Kidney (tissue), 13 donors: ENCODE measurements at regions not wholly inside any gene's neighbourhood (a gene's known extent, or its start where the extent isn't known, plus 50 kb on each side); places are given as distances from the start of the nearest gene placed in this dataset.

Experiments used
- DNase-seq, 5 donors: peaks; one replicate each; pipeline ENCODE4 v3.0.0-alpha.2; 2013 to 2020
- FAIRE-seq: peaks from 2 replicates; lab custom pipeline; 2012; peaks lifted over from hg19 to GRCh38; lab: Jason Lieb, UNC
- H3K27ac ChIP-seq, 2 donors: one replicate each; pipeline ENCODE4 v1.7.0; 2013; ENCODE audit warnings: low read depth in 2 of 2, low read length in 2 of 2, inconsistent platforms in 1 of 2
- H3K27me3 ChIP-seq: one replicate; pipeline ENCODE4 v1.7.1; 2013; ENCODE audit warnings: low read length, inconsistent platforms; ENCODE audit not compliant: control insufficient read depth, insufficient read depth
- H3K36me3 ChIP-seq, 3 donors: one replicate each; pipeline versions ENCODE4 v1.7.0 to v1.7.1; 2013; ENCODE audit warnings: low read length in 3 of 3, control low read depth in 1 of 3, inconsistent platforms in 1 of 3; ENCODE audit not compliant: insufficient read depth in 3 of 3, control insufficient read depth in 2 of 3
- H3K4me1 ChIP-seq, 3 donors: one replicate each; pipeline versions ENCODE4 v1.7.0 to v1.7.1; 2013; ENCODE audit warnings: low read length in 3 of 3, inconsistent platforms in 1 of 3, low read depth in 1 of 3; ENCODE audit not compliant: control insufficient read depth in 2 of 3, insufficient read depth in 2 of 3
- H3K4me3 ChIP-seq, 3 donors: one replicate each; pipeline versions ENCODE4 v1.7.0 to v1.8.1; 2013; ENCODE audit warnings: low read length in 3 of 3, control low read depth in 1 of 3, inconsistent platforms in 1 of 3
- H3K9ac ChIP-seq, 3 donors: one replicate each; pipeline versions ENCODE4 v1.7.0 to v1.7.1; 2013; ENCODE audit warnings: low read length in 3 of 3, control low read depth in 1 of 3, inconsistent platforms in 1 of 3
- H3K9me3 ChIP-seq, 3 donors: one replicate each; pipeline versions ENCODE4 v1.7.0 to v1.7.1; 2013; ENCODE audit warnings: low read length in 3 of 3, control low read depth in 1 of 3, inconsistent platforms in 1 of 3; ENCODE audit not compliant: control insufficient read depth in 2 of 3, insufficient read depth in 1 of 3
- intact Hi-C: fragments of 100-400 bp; cut with DNase I; formaldehyde crosslinking; loops from one replicate; pipeline ENCODE4 v1.11.1; 2022
- TF ChIP-seq, protein P1 (sequence below): IDR thresholded peaks from 3 replicates; pipeline ENCODE4 v1.5.1; 2012; ENCODE audit warnings: mild to moderate bottlenecking, moderate library complexity, borderline replicate concordance; ENCODE audit not compliant: insufficient read depth; ENCODE audit errors: extremely low read depth
- donor health status: control.
- donor health status: control.
- donor health status: control.
- donor health status: control.
- donor health status: control.
- donor health status: DM: yes; HTN: yes; CAD: no.
- donor health status: Normal renal cell carcinoma (clear cell type).

DNA sequence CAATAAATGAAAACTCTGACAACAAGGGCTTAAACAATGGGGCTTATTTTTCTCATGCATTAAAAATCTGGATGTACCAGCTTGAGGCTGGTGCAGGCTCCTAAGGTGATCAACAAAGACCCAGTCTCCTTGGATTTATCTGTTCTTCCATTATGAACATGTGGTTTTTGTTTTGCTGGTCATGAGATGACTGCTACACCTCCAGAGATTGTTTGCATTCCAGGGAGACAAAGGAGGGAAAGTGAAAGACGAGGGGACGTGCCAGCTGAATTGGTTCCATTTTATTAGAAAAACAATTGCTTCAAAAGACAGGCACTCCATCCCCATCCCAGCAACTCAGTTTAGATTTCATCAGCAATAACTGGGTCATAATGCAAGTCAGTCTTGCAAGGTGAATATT lies 90.9 kb upstream of the KCNK1 start:
- FAIRE-seq (no peak), DNase-seq (no peak)
- Histone ChIP-seq H3K4me3 (no peak overlapping the region), H3K4me1 (no peaks in the 10 kb centered on the region), H3K27me3 (no peaks in the 10 kb centered on the region), H3K9ac (no peak overlapping the region), H3K27ac (no peak overlapping the region), H3K36me3 (no peaks in the 10 kb centered on the region), H3K9me3 (no peaks in the 10 kb centered on the region)
- intact Hi-C loops: no loop called here
- TF ChIP-seq, protein P1, sequence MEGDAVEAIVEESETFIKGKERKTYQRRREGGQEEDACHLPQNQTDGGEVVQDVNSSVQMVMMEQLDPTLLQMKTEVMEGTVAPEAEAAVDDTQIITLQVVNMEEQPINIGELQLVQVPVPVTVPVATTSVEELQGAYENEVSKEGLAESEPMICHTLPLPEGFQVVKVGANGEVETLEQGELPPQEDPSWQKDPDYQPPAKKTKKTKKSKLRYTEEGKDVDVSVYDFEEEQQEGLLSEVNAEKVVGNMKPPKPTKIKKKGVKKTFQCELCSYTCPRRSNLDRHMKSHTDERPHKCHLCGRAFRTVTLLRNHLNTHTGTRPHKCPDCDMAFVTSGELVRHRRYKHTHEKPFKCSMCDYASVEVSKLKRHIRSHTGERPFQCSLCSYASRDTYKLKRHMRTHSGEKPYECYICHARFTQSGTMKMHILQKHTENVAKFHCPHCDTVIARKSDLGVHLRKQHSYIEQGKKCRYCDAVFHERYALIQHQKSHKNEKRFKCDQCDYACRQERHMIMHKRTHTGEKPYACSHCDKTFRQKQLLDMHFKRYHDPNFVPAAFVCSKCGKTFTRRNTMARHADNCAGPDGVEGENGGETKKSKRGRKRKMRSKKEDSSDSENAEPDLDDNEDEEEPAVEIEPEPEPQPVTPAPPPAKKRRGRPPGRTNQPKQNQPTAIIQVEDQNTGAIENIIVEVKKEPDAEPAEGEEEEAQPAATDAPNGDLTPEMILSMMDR: no peak

DNA sequence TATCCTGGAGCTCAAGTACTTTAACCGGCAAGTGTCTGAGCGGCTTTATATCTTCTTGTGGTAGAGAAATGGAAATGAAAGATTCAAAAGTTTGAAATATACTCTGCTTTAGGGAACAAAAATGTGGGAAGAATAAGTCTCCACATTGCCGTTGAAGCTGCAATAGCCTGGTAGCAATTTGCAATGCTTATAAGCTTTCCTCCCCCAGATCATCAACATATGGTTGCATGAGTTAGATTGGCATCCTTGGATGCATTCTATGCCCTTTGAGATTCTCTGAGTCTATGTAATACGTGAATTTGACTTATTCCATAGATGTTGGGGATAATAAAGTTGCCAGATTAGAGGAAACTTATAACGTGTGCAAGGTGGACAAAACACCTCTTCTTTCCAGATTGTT lies 86.1 kb upstream of the KCNK1 start:
- H3K9ac ChIP-seq: no peak overlapping the region
- H3K27me3 ChIP-seq: no peaks in the 10 kb centered on the region
- intact Hi-C loops: no loop called here
- H3K9me3 ChIP-seq: peaks cover 0 to 7% (median 2%) of the 10 kb centered on the region in 3 donors
- no peak overlapping the region for H3K4me3 ChIP-seq
- no peaks in the 10 kb centered on the region for H3K4me1 ChIP-seq
- FAIRE-seq: no peak
- DNase-seq: no peak
- no peaks in the 10 kb centered on the region for H3K36me3 ChIP-seq
- no peak overlapping the region for H3K27ac ChIP-seq
- TF ChIP-seq, protein P1: no peak

DNA sequence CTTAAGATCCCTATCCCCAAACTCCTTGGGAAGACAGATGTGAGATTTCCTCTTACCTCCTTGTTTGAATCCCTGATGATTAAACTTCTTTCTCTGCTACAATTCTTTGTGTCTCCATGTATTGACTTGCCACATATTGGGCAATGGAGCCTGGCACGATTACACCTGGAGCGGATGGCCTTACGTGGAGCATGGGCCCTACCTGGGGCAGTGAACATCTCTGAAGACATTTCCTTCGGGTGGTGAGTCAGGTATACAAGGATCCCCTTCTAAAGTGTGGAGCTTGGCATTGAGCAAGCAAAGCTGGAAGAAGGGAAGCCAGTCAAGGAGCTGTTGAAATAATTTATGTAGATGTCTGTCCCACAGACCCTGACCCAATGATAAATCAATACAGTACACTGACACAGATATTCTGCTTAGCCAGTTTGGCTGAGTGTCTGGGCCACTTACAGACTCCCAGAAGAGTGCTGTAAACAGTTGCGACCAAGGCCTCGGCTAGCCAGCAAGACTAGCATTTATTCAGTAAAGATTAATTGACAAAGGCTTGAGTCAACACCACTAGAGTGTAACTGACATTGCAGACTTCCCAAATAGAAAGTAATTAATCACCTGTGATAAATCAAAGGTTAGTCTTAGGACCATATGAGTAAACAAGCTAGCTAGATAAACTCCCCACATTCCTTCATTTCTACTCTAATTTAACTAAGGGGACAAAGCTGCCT lies 83.1 kb upstream of the KCNK1 start:
- Histone ChIP-seq H3K36me3 (no peaks in the 10 kb centered on the region), H3K27ac (no peak overlapping the region), H3K4me3 (no peak overlapping the region), H3K4me1 (no peaks in the 10 kb centered on the region), H3K9me3 (peaks cover 0 to 7% (median 2%) of the 10 kb centered on the region in 3 donors), H3K9ac (no peak overlapping the region), H3K27me3 (no peaks in the 10 kb centered on the region)
- intact Hi-C loops: no loop called here
- no peak for DNase-seq
- FAIRE-seq: no peak
- TF ChIP-seq, protein P1: no peak
